ENCODE measurements at regions not wholly inside any gene's neighbourhood (a gene's known extent, or its start where the extent isn't known, plus 50 kb on each side); places are given as distances from the start of the nearest gene placed in this dataset.

GRCh38 chr10:130782467-130782866 is 529.1 kb downstream of the TCERG1L start:
- TF ChIP-seq POLR2A (IDR thresholded peaks at IDR 0.05; ENCODE audit: low read depth, low read length) (no peak), POLR2AphosphoS5 (IDR thresholded peaks at IDR 0.05; ENCODE audit: low read depth, low read length) (no peak)
